AG10803 (cell line): ENCODE measurements at regions not wholly inside any gene's neighbourhood (a gene's known extent, or its start where the extent isn't known, plus 50 kb on each side); places are given as distances from the start of the nearest gene placed in this dataset.

Experiments used
- DNase-seq: peaks from one replicate; pipeline ENCODE4 v3.0.0; 2010; ENCODE audit warnings: low read depth
- H3K4me3 ChIP-seq: 2 replicates; pipeline ENCODE4 v1.5.1; 2011; ENCODE audit warnings: mild to moderate bottlenecking, low read length, control low read depth
- CTCF ChIP-seq: conservative IDR thresholded peaks from 2 replicates; pipeline ENCODE4 v1.5.1; 2011; ENCODE audit warnings: mild to moderate bottlenecking, low read length, control low read depth, inconsistent platforms

GRCh38 chr2:14552286-14552685 is 80.2 kb upstream of the LRATD1 start:
- DNase-seq = no peak
- H3K4me3 ChIP-seq = no peak overlapping the region
- TF ChIP-seq CTCF = no peak

- no peak overlapping the region for H3K4me3 ChIP-seq
- TF ChIP-seq CTCF = no peak
- DNase-seq = no peak
These were observed 79.7 kb upstream of the LRATD1 start for GRCh38 chr2:14552818-14553217.

- no peak for TF ChIP-seq CTCF
- H3K4me3 ChIP-seq = no peak overlapping the region
- no peak for DNase-seq
These were observed 77.5 kb upstream of the LRATD1 start for GRCh38 chr2:14554849-14555545.

- no peak for DNase-seq
- no peak overlapping the region for H3K4me3 ChIP-seq
- TF ChIP-seq CTCF = no peak
These were observed 75.4 kb upstream of the LRATD1 start for GRCh38 chr2:14557111-14557510.

GRCh38 chr2:14557916-14558315 is 74.6 kb upstream of the LRATD1 start:
- no peak for TF ChIP-seq CTCF
- no peak for DNase-seq
- no peak overlapping the region for H3K4me3 ChIP-seq

GRCh38 chr2:14558335-14558919 is 74.1 kb upstream of the LRATD1 start:
- no peak overlapping the region for H3K4me3 ChIP-seq
- TF ChIP-seq CTCF = no peak
- DNase-seq = no peak

GRCh38 chr2:14560716-14561115 is 71.8 kb upstream of the LRATD1 start:
- peak; percentile 9 for DNase-seq
- TF ChIP-seq CTCF = no peak
- H3K4me3 ChIP-seq = no peak overlapping the region
